SKM-1 treated with dmso at 0.1 percent for 144 hours (cell line): ENCODE measurements at regions not wholly inside any gene's neighbourhood (a gene's known extent, or its start where the extent isn't known, plus 50 kb on each side); places are given as distances from the start of the nearest gene placed in this dataset.
"Not testable (repeated sequence)": the region's sequence is repeated elsewhere in the genome, so short reads cannot be mapped to it uniquely, and the experiment has no call there.

Experiments used
- DNase-seq: peaks from one replicate; lab custom pipeline; 2025; ENCODE audit not compliant: unreplicated experiment; lab: John Stamatoyannopoulos, UW

- no peak for DNase-seq
Observed at GRCh38 chr2:104904889-104905288, 51.0 kb downstream of the POU3F3 start.

- no peak for DNase-seq
Observed at GRCh38 chr2:104909317-104909716, 55.4 kb downstream of the POU3F3 start.

GRCh38 chr2:104914509-104914908 is 60.6 kb downstream of the POU3F3 start:
- DNase-seq = no peak

GRCh38 chr2:104915107-104915793 is 61.3 kb downstream of the POU3F3 start:
- DNase-seq = no peak

GRCh38 chr2:104919127-104919526 is 65.2 kb downstream of the POU3F3 start:
- DNase-seq = no peak

- no peak for DNase-seq
Observed at GRCh38 chr2:104923665-104924064, 69.8 kb downstream of the POU3F3 start.

GRCh38 chr2:104929663-104930062 is 75.7 kb downstream of the POU3F3 start:
- no peak for DNase-seq

GRCh38 chr2:104930732-104931131 is 76.8 kb downstream of the POU3F3 start:
- no peak for DNase-seq

- DNase-seq = no peak
Observed at GRCh38 chr2:104932243-104932642, 78.3 kb downstream of the POU3F3 start.

GRCh38 chr2:104933151-104933917 is 79.4 kb downstream of the POU3F3 start:
- no peak for DNase-seq

- no peak for DNase-seq
Observed at GRCh38 chr2:104936527-104936926, 82.6 kb downstream of the POU3F3 start.

- DNase-seq = no peak
Observed at GRCh38 chr2:104938231-104938941, 84.5 kb downstream of the POU3F3 start.

- no peak for DNase-seq
Observed at GRCh38 chr2:104939570-104940217, 85.8 kb downstream of the POU3F3 start.

GRCh38 chr2:104944495-104944894 is 90.6 kb downstream of the POU3F3 start:
- DNase-seq = no peak

GRCh38 chr2:104945121-104945520 is 91.2 kb downstream of the POU3F3 start:
- DNase-seq = no peak

GRCh38 chr2:104945866-104946265 is 92.0 kb downstream of the POU3F3 start:
- no peak for DNase-seq

- not testable (repeated sequence) for DNase-seq
Observed at GRCh38 chr2:104947456-104947855, 90.4 kb upstream of the MRPS9 start.

- DNase-seq = no peak
Observed at GRCh38 chr2:104952976-104953375, 84.9 kb upstream of the MRPS9 start.

GRCh38 chr2:104965900-104966299 is 72.0 kb upstream of the MRPS9 start:
- DNase-seq = no peak

GRCh38 chr2:104969564-104969963 is 68.3 kb upstream of the MRPS9 start:
- no peak for DNase-seq

- no peak for DNase-seq
Observed at GRCh38 chr2:104975371-104975770, 62.5 kb upstream of the MRPS9 start.
